ENCODE measurements at regions not wholly inside any gene's neighbourhood (a gene's known extent, or its start where the extent isn't known, plus 50 kb on each side); places are given as distances from the start of the nearest gene placed in this dataset.
A peak's percentile ranks its signal among the peaks of the same experiment; 100 is the strongest.

GRCh38 chr6:25066593-25066992 is 130.8 kb upstream of the RIPOR2 start:
- DNase-seq (ENCODE audit: low read depth, low spot score) = no peak

GRCh38 chr6:25068866-25069265 is 133.1 kb upstream of the RIPOR2 start:
- DNase-seq (ENCODE audit: low read depth, low spot score) = no peak

DNA sequence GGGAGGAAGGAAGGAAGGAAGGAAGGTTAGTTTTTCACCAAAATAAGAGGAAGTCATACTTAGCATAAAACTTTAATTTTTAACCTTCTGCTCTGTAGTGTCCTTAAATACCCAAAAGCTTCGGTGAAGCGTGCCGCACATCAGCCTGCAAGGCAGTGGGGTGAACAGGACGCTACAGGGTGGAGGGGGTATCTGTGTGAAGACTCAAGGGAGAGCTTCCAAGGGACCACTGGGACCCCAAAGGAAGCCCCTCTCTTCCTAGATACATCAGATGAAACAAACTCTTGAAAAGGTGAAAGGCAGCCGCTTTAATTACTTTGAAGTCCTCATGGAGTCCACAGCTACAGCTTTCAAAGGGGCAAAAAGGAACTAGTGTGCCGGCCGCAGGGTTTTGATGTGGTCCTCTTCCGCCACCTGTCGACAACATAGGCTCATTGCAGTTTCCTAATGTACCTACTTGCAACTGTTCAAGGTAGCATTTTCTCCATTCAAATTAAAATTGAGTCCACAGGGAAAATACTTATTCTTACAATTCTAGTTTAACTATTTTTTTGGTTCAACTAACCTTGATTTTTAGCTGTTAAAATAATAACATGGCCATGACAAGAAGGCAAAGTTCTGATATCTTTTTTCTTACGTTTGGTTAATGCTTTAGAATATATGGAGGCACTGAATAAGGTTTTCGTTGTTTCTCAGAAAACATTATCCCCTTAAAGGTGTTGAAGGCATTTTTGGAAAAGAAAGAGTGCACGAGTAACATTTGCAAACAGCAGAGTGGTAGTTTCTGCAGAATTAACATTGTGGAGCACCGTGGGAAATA is 135.0 kb upstream of the RIPOR2 start:
- peak; percentile 84 for DNase-seq (ENCODE audit: low read depth, low spot score)

- DNase-seq (ENCODE audit: low read depth, low spot score) = no peak
These were observed 142.4 kb upstream of the RIPOR2 start for GRCh38 chr6:25078141-25078540.

GRCh38 chr6:25083784-25084507 is 148.2 kb upstream of the RIPOR2 start:
- no peak for DNase-seq (ENCODE audit: low read depth, low spot score)

DNA sequence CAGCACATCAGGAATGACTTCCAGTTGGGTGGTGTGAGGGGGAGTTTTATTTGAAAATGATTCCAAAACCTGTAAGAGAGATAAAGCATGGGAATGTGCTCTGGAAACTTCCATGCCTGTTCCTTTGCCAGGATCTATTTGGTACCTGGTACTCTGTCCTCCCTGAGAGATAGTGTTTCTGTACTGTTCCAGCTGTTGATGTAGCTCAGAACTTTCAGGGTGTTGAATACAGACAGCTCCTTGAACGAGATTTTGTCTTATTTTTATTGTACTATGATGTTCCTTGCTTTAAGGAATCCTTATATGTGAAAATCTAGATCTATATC is 148.7 kb upstream of the RIPOR2 start:
- DNase-seq (ENCODE audit: low read depth, low spot score) = no peak

- no peak for DNase-seq (ENCODE audit: low read depth, low spot score)
These were observed 150.0 kb upstream of the RIPOR2 start for GRCh38 chr6:25085756-25086155.

GRCh38 chr6:25086500-25087091 is 150.8 kb upstream of the RIPOR2 start:
- DNase-seq (ENCODE audit: low read depth, low spot score) = no peak

DNA sequence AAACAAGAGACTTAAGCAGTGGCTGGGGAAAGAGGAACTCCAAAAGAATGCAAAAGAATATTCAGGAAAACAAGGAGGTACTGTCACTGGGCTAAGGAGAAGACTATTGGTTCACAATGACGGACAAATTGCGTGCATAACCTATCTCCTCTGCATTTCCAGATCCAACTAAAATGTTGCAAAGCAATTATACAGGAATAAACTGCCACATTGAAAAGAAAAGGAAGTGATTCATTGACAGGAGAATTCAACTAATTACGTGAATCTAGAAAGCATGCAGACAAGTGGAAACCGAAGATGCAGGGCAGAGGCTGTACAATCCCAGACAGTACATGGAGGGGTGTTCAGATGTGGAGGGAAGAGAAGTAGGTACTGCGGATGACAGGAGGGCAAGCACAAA is 152.8 kb upstream of the RIPOR2 start:
- no peak for DNase-seq (ENCODE audit: low read depth, low spot score)

- no peak for DNase-seq (ENCODE audit: low read depth, low spot score)
These were observed 153.7 kb upstream of the RIPOR2 start for GRCh38 chr6:25089442-25089841.

DNA sequence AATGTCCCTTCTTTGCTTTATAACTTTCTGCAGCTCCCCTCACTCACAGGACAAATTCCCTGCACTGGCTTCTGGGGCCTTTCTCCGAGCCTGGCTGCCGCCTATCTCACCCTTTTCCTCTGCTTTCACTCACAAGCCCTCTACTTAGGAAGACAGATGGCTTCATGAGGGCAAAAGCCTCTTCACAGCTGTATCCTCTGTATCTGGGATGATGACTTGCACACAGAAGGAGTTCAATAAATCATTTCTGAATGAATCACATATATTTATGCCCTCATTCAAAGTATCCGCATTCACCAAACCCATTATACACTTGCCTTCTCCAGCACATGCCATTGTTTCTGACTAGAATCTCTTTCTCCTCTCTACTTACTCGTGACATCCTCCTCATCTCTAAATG is 159.0 kb upstream of the RIPOR2 start:
- no peak for DNase-seq (ENCODE audit: low read depth, low spot score)

DNA sequence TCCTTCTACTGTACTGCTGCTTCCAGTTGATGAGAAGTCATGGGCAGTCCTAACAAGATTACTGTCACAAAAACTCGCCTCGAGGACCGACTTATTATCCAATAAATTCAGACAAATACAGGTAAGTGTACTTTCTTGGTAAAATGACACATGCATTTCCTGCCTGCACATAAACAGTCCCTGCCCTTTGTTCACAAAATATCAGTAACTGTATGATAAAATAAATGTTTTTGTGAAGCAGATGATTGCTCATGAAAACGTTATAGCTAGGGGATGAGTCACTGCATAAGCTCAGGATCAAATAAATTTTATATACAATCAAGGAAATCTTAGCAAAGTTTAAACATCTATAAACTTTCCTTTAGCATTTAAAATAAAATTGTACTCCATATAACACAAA is 164.5 kb upstream of the RIPOR2 start:
- DNase-seq (ENCODE audit: low read depth, low spot score) = no peak

GRCh38 chr6:25103603-25104002 is 167.8 kb upstream of the RIPOR2 start:
- DNase-seq (ENCODE audit: low read depth, low spot score) = no peak

DNA sequence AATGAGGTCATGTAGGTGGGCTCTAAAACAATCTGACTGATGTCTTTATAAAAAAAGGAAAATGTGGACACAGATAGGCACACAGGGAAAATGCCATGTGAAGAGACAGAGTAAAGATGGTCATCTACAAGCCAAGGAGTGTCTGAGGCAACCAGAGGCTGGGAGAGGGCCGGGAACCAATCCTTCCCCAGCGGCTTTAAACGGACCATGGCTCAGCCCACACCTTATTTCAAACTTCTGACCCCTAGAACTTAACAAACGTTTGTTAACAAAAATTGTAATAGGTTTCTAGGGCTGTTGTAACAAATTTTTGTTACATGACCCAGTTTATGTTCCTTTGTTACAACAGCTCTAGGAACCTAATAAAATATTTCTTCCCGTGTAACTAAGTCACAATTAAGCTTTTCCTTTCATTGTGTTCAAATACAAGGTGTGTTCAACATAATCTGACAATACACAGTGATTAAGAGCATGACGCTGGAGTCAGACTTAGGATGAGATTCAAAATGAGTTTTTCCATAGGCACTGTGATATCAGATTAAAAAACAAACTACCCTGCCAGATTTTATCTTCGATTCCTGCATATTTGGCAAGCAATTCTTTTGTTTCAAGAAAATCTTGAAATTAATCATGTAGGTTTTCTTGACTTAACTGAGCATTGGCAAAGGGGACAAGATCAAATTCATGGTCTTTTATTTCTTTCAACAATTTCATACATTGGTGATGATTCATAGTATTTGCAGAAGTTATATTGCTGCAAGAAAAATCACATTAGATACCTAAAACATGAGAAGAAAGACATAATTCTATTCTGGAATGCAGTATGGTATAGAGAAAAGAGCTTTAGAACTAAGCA is 169.5 kb upstream of the RIPOR2 start:
- DNase-seq (ENCODE audit: low read depth, low spot score) = no peak

- DNase-seq (ENCODE audit: low read depth, low spot score) = no peak
These were observed 171.5 kb upstream of the RIPOR2 start for GRCh38 chr6:25107218-25107617.

DNA sequence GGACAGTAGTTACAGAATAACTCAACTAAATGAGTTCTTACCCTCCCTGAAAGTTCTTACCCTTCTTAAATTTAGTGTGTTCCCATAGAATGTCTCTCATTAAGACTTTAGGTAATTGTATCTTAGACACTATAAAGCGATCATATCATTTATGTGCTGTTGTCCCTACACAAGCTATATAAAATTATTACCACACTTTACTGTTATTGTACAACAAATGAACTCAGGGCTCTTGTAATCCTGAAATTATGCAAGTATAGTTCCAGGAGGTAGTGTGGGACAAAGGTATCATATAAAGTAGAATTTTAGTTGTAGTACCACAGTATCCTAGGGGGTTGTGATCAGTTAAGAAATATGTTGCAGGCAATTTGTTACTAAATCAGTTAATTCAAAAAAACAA is 167.4 kb upstream of the CARMIL1 start:
- DNase-seq (ENCODE audit: low read depth, low spot score) = no peak

DNA sequence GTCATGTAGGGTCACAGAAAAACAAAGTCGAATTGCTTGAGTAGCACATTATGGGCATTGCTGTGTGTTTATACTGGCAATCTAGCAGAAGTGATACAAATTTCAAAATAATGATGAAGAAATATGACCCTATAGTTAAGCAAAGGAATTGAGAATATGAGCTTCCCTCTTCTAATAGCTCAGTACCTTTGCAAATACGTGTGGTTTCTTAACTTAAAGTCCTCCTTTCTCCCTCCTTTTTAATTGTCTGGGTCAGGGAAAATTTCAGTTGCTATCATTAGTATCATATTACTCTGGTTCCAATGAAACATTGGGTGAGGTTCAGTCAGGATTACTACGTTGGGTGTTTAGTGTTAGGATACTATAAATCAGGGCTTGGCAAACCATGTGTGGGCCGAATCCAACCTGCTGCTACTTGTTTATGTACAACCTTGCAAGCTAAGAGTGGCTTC is 166.8 kb upstream of the CARMIL1 start:
- DNase-seq (ENCODE audit: low read depth, low spot score) = no peak

DNA sequence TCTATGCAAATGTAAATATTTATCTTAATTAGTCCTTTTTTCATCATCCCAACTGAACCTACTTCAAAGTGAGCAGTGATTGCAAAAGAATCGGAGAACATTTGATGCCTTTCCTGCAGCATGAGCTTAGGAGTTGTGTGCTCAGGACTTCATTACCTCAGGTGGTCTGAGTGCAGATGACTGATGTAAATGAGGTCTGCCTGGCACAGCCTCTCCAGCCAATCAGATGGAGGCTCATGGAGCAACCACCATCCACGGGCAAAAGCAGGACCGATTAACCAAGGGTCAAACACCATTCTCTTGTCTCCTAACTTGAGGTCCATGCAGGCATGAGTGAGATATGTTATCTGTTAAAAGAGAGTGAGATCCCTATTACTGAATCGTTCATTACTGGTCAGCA is 165.7 kb upstream of the CARMIL1 start:
- no peak for DNase-seq (ENCODE audit: low read depth, low spot score)

DNA sequence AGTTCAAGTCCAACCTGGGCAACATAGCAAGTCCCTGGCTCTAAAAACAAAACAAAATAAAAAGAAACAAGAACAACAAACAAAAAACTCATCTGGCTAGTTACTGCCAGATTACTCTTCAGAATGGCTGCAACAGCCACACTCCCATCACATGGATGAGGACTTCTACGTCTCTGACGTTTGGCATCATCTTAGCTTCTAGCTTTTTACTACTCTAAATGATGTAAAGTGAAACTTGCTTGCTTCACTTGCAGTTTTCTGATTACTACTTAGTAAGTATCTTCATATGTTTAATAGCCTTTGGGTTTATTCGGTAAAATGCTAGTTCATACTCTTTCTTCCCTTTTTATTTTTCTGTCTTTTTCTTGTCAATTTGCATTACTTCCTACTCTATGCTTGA is 161.1 kb upstream of the CARMIL1 start:
- DNase-seq (ENCODE audit: low read depth, low spot score) = no peak

DNA sequence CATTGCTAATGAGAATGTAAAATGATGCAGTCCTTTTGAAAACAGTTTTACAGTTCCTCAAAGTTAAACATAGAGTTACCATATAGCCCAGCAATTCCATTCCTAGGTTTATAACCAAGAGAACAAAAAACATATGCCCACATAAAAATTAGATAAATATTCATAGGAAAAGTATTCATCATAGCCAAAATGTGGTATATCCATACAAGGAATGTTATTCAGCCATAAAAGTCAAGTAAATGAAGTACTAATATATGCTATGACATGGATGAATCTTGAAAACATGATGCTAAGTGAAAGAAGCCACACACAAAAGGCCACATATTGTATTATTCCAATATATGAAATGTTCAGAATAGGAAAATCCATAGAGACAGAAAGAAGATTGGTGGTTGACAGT is 158.0 kb upstream of the CARMIL1 start:
- no peak for DNase-seq (ENCODE audit: low read depth, low spot score)

- no peak for DNase-seq (ENCODE audit: low read depth, low spot score)
These were observed 157.2 kb upstream of the CARMIL1 start for GRCh38 chr6:25122001-25122400.
